ENCODE measurements at regions not wholly inside any gene's neighbourhood (a gene's known extent, or its start where the extent isn't known, plus 50 kb on each side); places are given as distances from the start of the nearest gene placed in this dataset. TPM values are rescaled to one million over a fixed set of nuclear protein-coding genes. Genes with fewer than 3 reads are reported as not detected.
"Not testable (repeated sequence)": the region's sequence is repeated elsewhere in the genome, so short reads cannot be mapped to it uniquely, and the experiment has no call there.

- Histone ChIP-seq H3K27ac (ENCODE audit: low read depth) (no peak overlapping the region), H3K4me1 (ENCODE audit: insufficient read depth) (no peaks in the 10 kb centered on the region), H3K4me3 (ENCODE audit: low read depth, low read length) (no peak overlapping the region), H3K36me3 (ENCODE audit: insufficient read depth) (no peaks in the 10 kb centered on the region)
- WGBS, result 41% methylated on average over 5 of the region's 5 CpGs
- DNase-seq (ENCODE audit: extremely low spot score), result no peak
Measured at GRCh38 chr2:58334414-58334813, 93.3 kb upstream of the FANCL start.

DNA sequence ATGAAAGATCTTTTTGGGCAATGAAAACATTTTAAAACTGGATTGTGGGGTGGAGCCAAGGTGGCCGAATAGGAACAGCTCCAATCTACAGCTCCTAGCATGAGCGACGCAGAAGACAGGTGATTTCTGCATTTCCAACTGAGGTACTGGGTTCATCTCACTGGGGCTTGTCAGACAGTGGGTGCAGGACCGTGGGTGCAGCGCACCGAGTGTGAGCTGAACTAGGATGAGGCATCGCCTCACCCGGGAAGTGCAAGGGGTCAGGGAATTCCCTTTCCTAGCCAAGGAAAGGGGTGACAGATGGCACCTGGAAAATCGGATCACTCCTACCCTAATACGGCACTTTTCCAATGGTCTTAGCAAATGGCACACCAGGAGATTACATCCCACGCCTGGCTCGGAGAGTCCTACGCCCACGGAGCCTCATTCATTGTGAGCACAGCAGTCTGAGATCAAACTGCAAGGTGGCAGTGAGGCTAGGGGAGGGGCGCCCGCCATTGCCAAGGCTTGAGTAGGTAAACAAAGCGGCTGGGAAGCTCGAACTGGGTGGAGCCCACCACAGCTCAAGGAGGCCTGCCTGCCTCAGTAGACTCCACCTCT is 84.3 kb upstream of the FANCL start:
- not testable (repeated sequence) for H3K4me3 ChIP-seq (ENCODE audit: low read depth, low read length); H3K27ac ChIP-seq (ENCODE audit: low read depth); DNase-seq (ENCODE audit: extremely low spot score); H3K36me3 ChIP-seq (ENCODE audit: insufficient read depth); H3K4me1 ChIP-seq (ENCODE audit: insufficient read depth)
- 88% methylated on average over 18 of the region's 18 CpGs for WGBS

- Histone ChIP-seq H3K36me3 (ENCODE audit: insufficient read depth) (no peaks in the 10 kb centered on the region), H3K27ac (ENCODE audit: low read depth) (no peak overlapping the region), H3K4me3 (ENCODE audit: low read depth, low read length) (no peak overlapping the region), H3K4me1 (ENCODE audit: insufficient read depth) (no peaks in the 10 kb centered on the region)
- WGBS, result 75% methylated on average over 4 of the region's 4 CpGs
- DNase-seq (ENCODE audit: extremely low spot score), result no peak
Measured at GRCh38 chr2:58319481-58319880, 78.4 kb upstream of the FANCL start.

- not testable (repeated sequence) for H3K36me3 ChIP-seq (ENCODE audit: insufficient read depth); H3K27ac ChIP-seq (ENCODE audit: low read depth); DNase-seq (ENCODE audit: extremely low spot score); H3K4me3 ChIP-seq (ENCODE audit: low read depth, low read length); H3K4me1 ChIP-seq (ENCODE audit: insufficient read depth)
- 80% methylated on average over 7 of the region's 7 CpGs for WGBS
Measured at GRCh38 chr2:58318949-58319348, 77.8 kb upstream of the FANCL start.

- Histone ChIP-seq H3K4me3 (ENCODE audit: low read depth, low read length) (no peak overlapping the region), H3K27ac (ENCODE audit: low read depth) (no peak overlapping the region), H3K4me1 (ENCODE audit: insufficient read depth) (no peaks in the 10 kb centered on the region), H3K36me3 (ENCODE audit: insufficient read depth) (no peaks in the 10 kb centered on the region)
- WGBS, result 59% methylated on average over 2 of the region's 2 CpGs
- DNase-seq (ENCODE audit: extremely low spot score), result no peak
Measured at GRCh38 chr2:58313926-58314325, 72.8 kb upstream of the FANCL start.

- Histone ChIP-seq H3K4me1 (ENCODE audit: insufficient read depth) (no peaks in the 10 kb centered on the region), H3K36me3 (ENCODE audit: insufficient read depth) (no peaks in the 10 kb centered on the region), H3K4me3 (ENCODE audit: low read depth, low read length) (no peak overlapping the region), H3K27ac (ENCODE audit: low read depth) (no peak overlapping the region)
- DNase-seq (ENCODE audit: extremely low spot score), result no peak
Measured at GRCh38 chr2:58308435-58308834, 67.3 kb upstream of the FANCL start.

DNA sequence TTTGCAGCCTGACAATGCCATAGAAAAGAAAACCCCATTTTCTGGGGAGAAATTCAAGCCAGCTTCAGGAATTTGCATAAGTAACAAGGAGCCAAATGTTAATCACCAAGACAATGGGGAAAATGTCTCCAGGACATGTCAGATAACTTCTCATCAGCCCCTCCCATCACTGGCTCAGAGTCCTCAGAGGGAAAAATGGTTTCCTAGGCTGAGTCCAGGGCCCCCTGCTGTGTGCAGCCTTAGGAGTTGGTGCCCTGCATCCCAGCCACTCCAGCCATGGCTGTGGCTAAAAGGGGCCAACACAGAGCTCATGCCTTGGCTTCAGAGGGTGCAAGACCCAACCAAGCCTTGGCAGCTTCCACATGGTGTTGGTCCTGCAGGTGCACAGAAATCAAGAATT is 63.7 kb upstream of the FANCL start:
- Histone ChIP-seq H3K4me1 (ENCODE audit: insufficient read depth) (no peaks in the 10 kb centered on the region), H3K4me3 (ENCODE audit: low read depth, low read length) (no peak overlapping the region), H3K27ac (ENCODE audit: low read depth) (no peak overlapping the region), H3K36me3 (ENCODE audit: insufficient read depth) (no peaks in the 10 kb centered on the region)
- no peak for DNase-seq (ENCODE audit: extremely low spot score)

- no peak overlapping the region for H3K4me3 ChIP-seq (ENCODE audit: low read depth, low read length)
- 74% methylated on average over 1 of the region's 1 CpG for WGBS
- H3K27ac ChIP-seq (ENCODE audit: low read depth), result no peak overlapping the region
- no peak for DNase-seq (ENCODE audit: extremely low spot score)
- H3K36me3 ChIP-seq (ENCODE audit: insufficient read depth), result no peaks in the 10 kb centered on the region
- no peaks in the 10 kb centered on the region for H3K4me1 ChIP-seq (ENCODE audit: insufficient read depth)
Measured at GRCh38 chr2:58299123-58299522, 58.0 kb upstream of the FANCL start.

- no peak overlapping the region for H3K27ac ChIP-seq (ENCODE audit: low read depth)
- WGBS, result 83% methylated on average over 1 of the region's 1 CpG
Measured at GRCh38 chr2:58293056-58293455, 51.9 kb upstream of the FANCL start.

GRCh38 chr2:58291726-58292438 is 50.8 kb upstream of the FANCL start:
- DNase-seq (ENCODE audit: extremely low spot score), result no peak

More at GRCh38 chr2:58293056-58293455, 51.9 kb upstream of the FANCL start:
- Histone ChIP-seq H3K4me1 (ENCODE audit: insufficient read depth) (no peaks in the 10 kb centered on the region), H3K4me3 (ENCODE audit: low read depth, low read length) (no peak overlapping the region), H3K36me3 (ENCODE audit: insufficient read depth) (no peaks in the 10 kb centered on the region)
- DNase-seq (ENCODE audit: extremely low spot score), result no peak

More at GRCh38 chr2:58291726-58292438, 50.8 kb upstream of the FANCL start:
- Histone ChIP-seq H3K4me3 (ENCODE audit: low read depth, low read length) (no peak overlapping the region), H3K36me3 (ENCODE audit: insufficient read depth) (no peaks in the 10 kb centered on the region), H3K27ac (ENCODE audit: low read depth) (no peak overlapping the region), H3K4me1 (ENCODE audit: insufficient read depth) (no peaks in the 10 kb centered on the region)
- 31% methylated on average over 4 of the region's 4 CpGs for WGBS

Small RNA genes lying in the stretch of these regions (small RNA-seq; reads per million reads assigned to genes)
- gene AC007179.3 (not detected), gene MIR4432 (not detected), gene RNA5SP94 (not detected), gene RNU1-32P (not detected), gene RNU6-508P (not detected)
